BJ (cell line): ENCODE measurements at regions not wholly inside any gene's neighbourhood (a gene's known extent, or its start where the extent isn't known, plus 50 kb on each side); places are given as distances from the start of the nearest gene placed in this dataset.

Experiments
- CTCF ChIA-PET: fragments of 350-600 bp; formaldehyde crosslinking; extraction: SDS; loops from one replicate; lab custom pipeline; 2021; ENCODE audit warnings: antibody characterized with exemption, inconsistent platforms; lab: Yijun Ruan, JAX
- POLR2A ChIA-PET: fragments of 300-600 bp; sonication (Branson Sonifier 250); formaldehyde crosslinking; extraction: SDS; loops from one replicate; lab custom pipeline; 2021; ENCODE audit warnings: antibody characterized with exemption; lab: Charles Lee
- DNase-seq: peaks from one replicate; pipeline ENCODE4 v3.0.0-alpha.2; 2011; ENCODE audit warnings: low read depth
- H3K27me3 ChIP-seq: 2 replicates; pipeline ENCODE4 v1.6.0; 2011; ENCODE audit warnings: low read length; ENCODE audit not compliant: control insufficient read depth, insufficient read depth
- H3K36me3 ChIP-seq: 2 replicates; pipeline ENCODE4 v1.5.1; 2011; ENCODE audit warnings: low read length; ENCODE audit not compliant: control insufficient read depth, insufficient read depth
- H3K4me3 ChIP-seq: 2 replicates; pipeline ENCODE4 v1.5.1; 2011; ENCODE audit warnings: low read depth, mild to moderate bottlenecking, control low read depth, low read length
- TF ChIP-seq, protein P1 (sequence below): IDR thresholded peaks from 2 replicates; pipeline ENCODE4 v1.5.1; 2011; ENCODE audit warnings: low read depth, mild to moderate bottlenecking, control low read depth, inconsistent platforms, low read length, moderate library complexity; ENCODE audit not compliant: insufficient read depth

DNA sequence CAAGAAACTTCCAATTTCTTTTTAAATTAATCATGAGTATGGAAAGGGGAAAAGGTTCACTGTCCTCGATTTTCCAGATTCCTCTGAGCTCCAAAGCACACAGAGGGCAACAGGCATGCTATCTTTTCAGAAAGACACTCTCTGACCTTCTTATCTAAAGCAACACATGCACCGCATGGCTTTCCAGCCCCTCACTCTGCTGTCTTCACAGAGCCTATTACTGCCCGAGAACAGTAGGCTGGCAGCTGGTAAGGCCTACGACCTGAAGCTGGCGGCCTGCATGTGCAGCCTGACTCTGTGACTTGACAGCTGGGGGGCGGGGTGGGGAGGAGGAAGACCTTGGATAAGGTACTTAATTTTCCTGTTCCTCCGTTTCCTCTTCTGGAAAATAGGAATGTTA lies 86.3 kb downstream of the ELOVL4 start:
- Histone ChIP-seq H3K27me3 (no peaks in the 10 kb centered on the region), H3K4me3 (no peak overlapping the region), H3K36me3 (no peaks in the 10 kb centered on the region)
- ChIA-PET POLR2A (no interaction called here), CTCF (no interaction called here)
- DNase-seq, result no peak
- TF ChIP-seq, protein P1, sequence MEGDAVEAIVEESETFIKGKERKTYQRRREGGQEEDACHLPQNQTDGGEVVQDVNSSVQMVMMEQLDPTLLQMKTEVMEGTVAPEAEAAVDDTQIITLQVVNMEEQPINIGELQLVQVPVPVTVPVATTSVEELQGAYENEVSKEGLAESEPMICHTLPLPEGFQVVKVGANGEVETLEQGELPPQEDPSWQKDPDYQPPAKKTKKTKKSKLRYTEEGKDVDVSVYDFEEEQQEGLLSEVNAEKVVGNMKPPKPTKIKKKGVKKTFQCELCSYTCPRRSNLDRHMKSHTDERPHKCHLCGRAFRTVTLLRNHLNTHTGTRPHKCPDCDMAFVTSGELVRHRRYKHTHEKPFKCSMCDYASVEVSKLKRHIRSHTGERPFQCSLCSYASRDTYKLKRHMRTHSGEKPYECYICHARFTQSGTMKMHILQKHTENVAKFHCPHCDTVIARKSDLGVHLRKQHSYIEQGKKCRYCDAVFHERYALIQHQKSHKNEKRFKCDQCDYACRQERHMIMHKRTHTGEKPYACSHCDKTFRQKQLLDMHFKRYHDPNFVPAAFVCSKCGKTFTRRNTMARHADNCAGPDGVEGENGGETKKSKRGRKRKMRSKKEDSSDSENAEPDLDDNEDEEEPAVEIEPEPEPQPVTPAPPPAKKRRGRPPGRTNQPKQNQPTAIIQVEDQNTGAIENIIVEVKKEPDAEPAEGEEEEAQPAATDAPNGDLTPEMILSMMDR, result no peak

DNA sequence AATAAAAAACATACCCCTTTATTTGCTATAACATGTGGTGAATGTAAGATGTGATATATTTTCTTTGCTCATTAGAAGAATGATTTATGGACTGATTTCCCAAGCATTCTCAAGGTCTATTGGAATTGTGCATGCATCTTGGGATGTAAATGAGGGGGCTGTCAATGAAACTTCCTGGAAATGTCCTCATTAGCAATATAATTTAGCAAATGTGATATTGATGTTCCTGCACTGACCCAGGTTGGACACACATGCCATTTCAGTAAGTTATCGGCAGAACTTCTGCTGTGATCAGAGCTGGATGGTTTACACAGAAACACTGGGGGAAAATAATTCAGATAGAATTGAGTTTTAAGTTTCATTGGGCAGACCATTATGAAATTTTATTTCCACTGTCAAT lies 99.9 kb downstream of the ELOVL4 start:
- no peaks in the 10 kb centered on the region for H3K27me3 ChIP-seq
- ChIA-PET POLR2A (no interaction called here), CTCF (no interaction called here)
- H3K4me3 ChIP-seq, result no peak overlapping the region
- DNase-seq, result no peak
- no peaks in the 10 kb centered on the region for H3K36me3 ChIP-seq
- TF ChIP-seq, protein P1, result no peak

DNA sequence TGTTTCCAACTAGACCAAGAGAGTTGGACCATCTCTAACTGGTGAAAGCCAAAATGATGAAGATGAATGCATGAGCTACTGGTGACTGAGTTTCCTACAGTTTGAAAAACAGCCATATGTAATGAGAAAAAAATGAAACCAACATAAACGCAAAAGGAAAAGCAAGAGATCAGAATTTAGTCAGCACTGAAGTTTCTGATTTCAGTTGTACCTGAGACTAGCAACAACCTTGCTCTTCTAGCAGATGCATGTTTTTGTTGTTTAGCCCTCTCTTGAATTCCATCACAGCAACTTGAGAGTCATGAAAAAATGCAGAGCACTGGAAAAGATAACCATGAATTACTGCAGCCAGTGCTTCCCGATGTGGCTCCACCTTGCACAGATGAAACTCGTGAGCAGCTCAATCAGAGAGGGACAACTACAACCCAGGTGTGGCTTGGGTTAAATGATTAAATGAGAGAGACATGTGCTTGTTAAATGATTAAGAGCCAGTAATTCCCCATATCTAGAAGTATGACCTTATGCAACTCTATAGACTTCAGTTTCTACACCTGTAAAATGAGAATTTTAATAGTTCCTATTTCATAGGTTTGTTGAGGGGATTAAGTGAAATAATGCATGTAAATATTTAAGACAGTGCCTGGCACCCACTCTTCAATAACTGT lies 104.8 kb downstream of the ELOVL4 start:
- TF ChIP-seq, protein P1, result no peak
- no peak for DNase-seq
- H3K36me3 ChIP-seq, result no peaks in the 10 kb centered on the region
- POLR2A ChIA-PET, result no interaction called here
- CTCF ChIA-PET, result no interaction called here
- no peak overlapping the region for H3K4me3 ChIP-seq
- H3K27me3 ChIP-seq, result no peaks in the 10 kb centered on the region

DNA sequence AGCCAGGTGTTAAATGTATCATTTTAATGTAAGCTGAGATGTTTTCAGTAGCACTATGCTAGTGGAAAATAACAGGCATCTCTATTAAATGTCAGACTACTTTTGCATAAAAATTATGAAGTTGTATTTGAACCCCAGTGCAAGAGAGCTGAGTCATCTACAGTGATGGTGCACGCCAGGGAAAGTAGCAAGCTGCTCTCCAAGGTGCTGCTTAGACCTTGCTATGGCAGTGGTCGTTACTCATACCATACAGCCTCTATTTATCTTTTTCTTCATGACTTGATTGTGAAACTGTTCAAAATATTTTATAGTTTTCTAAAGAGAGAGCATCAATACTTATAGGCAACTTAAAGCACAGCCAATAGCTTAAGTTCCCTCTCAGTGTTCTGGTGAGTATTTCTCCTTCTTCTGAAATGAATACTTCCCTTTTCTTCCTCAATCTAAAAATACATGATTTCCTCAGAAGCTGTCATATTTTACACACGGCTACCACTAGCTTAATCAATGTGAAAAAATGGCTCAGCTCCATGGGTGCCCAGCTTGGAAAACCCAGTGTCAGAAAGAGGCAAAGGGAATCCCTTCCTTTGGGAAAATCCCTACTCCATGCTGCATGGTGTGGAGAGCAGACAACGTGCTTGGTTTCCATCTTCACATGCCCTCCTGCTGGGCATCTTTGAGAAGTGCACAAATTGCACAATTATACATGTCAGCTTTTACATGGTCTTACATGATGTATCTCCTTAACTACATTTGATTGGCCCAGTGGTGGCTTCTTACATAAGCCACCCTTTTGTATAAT lies 105.6 kb downstream of the ELOVL4 start:
- no peak for DNase-seq
- no peaks in the 10 kb centered on the region for H3K36me3 ChIP-seq
- CTCF ChIA-PET, result interaction anchor here (0.7 to 1.1 kb wide), 2 partner anchors 63 to 135 kb away, joined by 3 read pairs; no protein-coding TSS in a partner anchor

DNA sequence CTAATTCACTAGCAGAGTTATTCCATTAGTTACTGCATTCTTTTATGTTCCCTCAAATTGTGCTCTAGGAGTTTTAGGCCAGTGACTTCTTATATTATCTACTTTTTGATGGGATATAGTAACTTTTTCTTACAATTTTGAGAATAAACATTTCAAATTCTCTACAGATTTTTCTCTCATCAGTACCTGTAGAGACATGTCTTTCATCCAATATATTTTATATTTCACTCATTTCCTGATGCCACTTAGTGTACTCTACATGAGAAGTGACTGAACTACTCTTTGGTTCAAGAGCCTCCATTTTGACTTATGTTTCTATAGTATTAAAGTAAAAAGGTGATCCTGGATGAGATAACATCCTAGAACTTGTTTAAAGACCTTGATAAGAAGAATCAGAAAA lies 108.5 kb downstream of the ELOVL4 start:
- Histone ChIP-seq H3K4me3 (no peak overlapping the region), H3K27me3 (no peaks in the 10 kb centered on the region), H3K36me3 (no peaks in the 10 kb centered on the region)
- ChIA-PET CTCF (no interaction called here), POLR2A (no interaction called here)
- TF ChIP-seq, protein P1, result no peak
- DNase-seq, result no peak

More for the DNA sequence above, 105.6 kb downstream of the ELOVL4 start:
- TF ChIP-seq, protein P1, result no peak
- Histone ChIP-seq H3K27me3 (no peaks in the 10 kb centered on the region), H3K4me3 (no peak overlapping the region)
- POLR2A ChIA-PET, result no interaction called here
